Fibroblast of the aortic adventitia (primary cell): ENCODE measurements at regions not wholly inside any gene's neighbourhood (a gene's known extent, or its start where the extent isn't known, plus 50 kb on each side); places are given as distances from the start of the nearest gene placed in this dataset.

Source experiments
- DNase-seq: peaks from one replicate; pipeline ENCODE4 v3.0.0-alpha.2; 2010; ENCODE audit warnings: low read depth
- H3K4me3 ChIP-seq: 2 replicates; pipeline ENCODE4 v1.5.1; 2011; ENCODE audit warnings: low read depth, mild to moderate bottlenecking, control low read depth, low read length, moderate library complexity
- TF ChIP-seq, protein P1 (sequence below): IDR thresholded peaks from 2 replicates; pipeline ENCODE4 v1.5.1; 2011; ENCODE audit warnings: mild to moderate bottlenecking, low read length, control low read depth, inconsistent platforms; ENCODE audit not compliant: insufficient read depth

DNA sequence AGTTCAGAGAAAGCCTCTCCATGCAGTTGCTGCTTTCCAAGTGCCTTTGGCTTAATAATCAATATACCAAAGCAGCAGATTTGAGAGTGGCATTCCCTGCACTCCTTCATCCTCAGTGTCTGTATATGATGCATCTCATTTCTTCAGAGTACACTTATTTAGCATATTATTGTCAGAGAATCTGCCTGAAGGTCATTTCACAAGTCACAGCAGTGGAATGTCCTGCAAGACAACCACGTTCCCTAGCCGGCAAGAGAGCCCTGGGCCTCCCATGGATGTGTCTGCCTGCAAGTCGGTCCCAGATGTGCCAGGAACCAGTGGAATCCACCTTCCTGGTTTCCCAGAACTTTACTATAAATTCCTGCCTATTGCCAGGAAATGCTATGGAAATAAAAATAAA is 289.4 kb upstream of the IGFBP3 start:
- no peak overlapping the region for H3K4me3 ChIP-seq
- DNase-seq, result no peak
- TF ChIP-seq, protein P1, sequence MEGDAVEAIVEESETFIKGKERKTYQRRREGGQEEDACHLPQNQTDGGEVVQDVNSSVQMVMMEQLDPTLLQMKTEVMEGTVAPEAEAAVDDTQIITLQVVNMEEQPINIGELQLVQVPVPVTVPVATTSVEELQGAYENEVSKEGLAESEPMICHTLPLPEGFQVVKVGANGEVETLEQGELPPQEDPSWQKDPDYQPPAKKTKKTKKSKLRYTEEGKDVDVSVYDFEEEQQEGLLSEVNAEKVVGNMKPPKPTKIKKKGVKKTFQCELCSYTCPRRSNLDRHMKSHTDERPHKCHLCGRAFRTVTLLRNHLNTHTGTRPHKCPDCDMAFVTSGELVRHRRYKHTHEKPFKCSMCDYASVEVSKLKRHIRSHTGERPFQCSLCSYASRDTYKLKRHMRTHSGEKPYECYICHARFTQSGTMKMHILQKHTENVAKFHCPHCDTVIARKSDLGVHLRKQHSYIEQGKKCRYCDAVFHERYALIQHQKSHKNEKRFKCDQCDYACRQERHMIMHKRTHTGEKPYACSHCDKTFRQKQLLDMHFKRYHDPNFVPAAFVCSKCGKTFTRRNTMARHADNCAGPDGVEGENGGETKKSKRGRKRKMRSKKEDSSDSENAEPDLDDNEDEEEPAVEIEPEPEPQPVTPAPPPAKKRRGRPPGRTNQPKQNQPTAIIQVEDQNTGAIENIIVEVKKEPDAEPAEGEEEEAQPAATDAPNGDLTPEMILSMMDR, result no peak

DNA sequence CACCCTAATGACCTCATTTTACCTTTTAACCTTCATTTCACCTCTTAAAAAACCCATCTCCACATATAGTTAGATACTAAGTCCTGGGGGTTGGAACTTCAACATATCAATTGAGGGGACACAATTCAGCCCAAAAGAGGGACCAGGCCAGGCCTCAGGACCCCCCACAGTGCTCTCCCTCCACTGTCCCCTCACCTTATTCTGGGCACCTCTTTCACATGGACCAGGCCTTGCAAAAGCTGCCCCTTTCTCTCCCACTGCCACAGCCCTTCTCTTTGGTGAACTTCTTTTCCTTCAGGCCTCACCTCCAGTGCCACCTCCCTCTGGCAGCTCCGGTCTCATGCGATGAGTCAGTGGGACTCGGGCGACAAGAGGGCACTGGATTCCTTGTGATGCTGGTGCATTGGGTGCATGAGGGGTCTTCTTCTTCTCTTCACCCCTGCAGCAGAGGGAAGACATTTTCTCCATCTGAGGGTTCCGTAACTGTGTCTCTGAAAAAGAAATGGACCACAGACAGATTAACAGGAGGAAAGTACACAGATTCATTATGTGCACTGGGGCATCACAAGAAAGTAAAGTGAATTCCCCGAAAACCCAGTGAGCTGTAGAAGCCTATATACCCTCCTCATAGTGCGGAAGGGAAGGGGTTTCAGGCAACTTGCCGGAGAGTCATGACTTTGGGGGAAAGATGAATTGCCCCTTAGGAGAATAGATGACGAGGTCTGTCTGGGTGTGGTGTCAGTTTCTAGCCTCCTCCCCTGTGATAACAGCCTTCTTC is 288.7 kb upstream of the IGFBP3 start:
- no peak overlapping the region for H3K4me3 ChIP-seq
- TF ChIP-seq, protein P1, result no peak
- DNase-seq, result no peak

DNA sequence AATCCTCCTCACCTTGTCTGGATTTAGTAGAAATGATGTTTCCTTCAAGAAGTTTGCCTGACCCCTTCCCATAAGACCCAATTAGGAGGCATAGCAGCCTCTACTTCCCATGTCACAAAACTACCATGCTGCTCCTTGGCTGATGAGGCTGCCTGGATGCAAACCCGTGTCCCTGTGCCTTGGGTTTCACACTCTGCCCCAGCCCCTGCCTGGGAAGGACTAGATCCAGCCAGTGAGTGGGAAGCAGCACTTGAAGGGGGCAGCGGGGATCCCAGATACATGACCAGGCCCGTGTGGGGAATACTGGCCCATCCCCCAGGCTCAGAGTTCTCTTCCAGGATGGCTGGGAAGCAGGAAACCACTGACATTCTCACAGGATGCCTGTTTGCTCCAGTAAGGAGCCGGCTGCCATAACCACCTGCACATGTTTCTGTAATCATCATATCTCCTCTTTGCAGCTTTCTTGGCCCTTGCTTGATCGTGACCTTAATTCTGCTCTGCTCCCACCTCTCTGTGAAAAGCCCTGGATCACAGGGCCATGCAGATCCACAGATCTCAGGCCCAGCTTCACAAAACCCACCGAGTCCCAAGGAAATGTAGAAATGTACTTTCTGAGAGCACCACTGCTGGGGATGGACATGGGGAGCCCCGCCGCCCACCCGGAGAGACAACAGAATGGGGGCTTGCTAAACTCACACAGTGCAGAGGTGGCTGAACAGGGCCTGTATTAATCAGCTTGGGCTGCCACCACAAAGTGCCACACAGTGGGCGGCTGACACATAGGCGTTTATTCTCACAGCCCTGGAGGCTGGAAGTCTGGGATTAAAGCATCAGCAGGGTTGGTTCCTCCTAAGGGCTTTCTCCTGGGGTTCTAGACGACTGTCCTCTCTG is 287.8 kb upstream of the IGFBP3 start:
- DNase-seq, result no peak
- TF ChIP-seq, protein P1, result no peak
- H3K4me3 ChIP-seq, result no peak overlapping the region

DNA sequence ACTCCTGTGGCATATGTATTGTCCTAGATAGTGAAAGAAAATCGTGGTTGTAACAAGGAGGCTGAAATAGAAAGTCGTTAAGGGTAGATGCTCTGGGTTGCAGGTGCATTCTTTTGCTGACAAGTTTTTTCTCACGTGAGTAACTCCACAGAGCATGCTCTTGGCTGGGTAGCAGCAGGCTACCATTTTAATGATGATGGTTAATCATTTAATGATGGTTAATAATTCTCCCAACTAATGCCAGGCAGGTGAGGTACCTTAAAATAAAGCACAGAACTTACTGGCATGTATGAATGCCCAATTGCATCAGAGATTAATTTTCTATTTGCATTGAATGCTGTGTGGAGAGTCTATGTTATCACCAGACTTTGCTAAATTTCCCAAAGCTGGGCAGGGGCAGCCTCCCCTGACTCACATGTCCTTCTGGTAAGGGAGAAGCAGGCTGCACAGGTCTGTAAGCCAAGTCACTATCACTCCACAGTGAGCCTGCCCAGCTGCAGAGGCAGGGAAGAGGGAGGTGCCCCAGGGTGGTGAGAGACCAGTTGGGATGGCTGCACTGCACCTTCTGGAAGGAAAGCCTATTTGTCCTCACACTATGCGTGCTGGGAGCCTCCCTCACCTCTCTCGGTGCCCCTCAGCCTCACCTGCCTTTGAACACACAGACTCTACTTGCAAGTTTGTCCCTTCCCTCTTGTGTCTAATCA is 287.0 kb upstream of the IGFBP3 start:
- DNase-seq, result no peak
- TF ChIP-seq, protein P1, result no peak
- H3K4me3 ChIP-seq, result no peak overlapping the region

DNA sequence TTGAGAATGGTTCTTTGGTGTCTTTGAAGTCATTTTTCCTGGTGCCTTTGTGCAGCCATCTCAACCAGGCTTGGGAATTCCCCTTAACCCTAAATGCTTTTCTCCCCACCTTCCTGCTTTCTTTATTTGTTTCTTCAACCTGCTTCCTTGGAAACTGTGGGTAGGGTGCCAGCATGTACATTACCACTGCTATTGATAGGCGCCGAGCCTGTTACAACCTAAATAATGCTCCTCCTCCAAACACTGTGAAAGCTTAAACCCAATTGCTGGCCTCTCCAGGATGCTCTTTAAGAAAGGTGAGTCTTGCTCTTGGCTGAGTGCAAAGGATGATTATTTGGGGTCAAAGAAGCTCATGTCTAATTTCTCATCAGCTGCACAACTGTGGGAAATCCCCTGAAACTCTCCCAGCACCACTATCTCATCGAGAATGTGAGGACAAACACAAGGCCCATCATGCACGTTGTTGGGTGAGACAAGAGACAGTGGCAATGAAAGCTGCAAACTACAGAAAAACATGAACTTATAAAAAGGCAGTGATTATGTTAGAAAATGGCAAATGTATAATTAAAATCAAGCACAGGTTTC is 285.5 kb upstream of the IGFBP3 start:
- no peak overlapping the region for H3K4me3 ChIP-seq
- TF ChIP-seq, protein P1, result no peak
- DNase-seq, result no peak

DNA sequence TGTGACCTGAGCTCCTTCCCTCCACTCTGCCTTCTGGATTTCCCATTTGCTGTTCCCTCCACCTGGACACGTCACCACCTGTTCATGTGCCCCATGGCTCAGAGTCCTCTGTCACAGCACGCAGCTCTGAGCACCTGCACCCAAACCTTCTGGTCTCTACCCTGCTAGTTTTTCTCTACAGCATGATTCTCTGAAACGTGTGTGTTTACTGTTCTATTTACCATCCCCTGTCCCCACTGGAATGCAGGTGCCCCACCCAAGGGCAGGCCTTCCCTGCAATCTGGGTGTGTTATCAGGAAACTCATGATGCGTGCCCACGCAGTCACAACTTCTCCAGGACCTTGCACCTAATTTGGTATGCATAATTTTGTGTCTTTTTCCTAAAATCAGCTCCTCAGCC is 284.4 kb upstream of the IGFBP3 start:
- no peak overlapping the region for H3K4me3 ChIP-seq
- TF ChIP-seq, protein P1, result no peak
- no peak for DNase-seq
